GM23338 (cell line): ENCODE measurements at regions not wholly inside any gene's neighbourhood (a gene's known extent, or its start where the extent isn't known, plus 50 kb on each side); places are given as distances from the start of the nearest gene placed in this dataset.

Source experiments
- ATAC-seq: fragments of 200-7000 bp; cut with Tn5 transposase; 3 replicates; pipeline ENCODE4 v1.9.1; 2020
- DNase-seq: peaks from one replicate; pipeline ENCODE4 v3.0.0-alpha.2; 2015; ENCODE audit warnings: low spot score
- H2AFZ ChIP-seq: fragments of 200-600 bp; sonication (generic); 2 replicates; pipeline ENCODE4 v1.8.0; 2016; ENCODE audit warnings: antibody characterized with exemption, mild to moderate bottlenecking, moderate library complexity
- H3F3A ChIP-seq: fragments of 200-600 bp; sonication (generic); replicated peaks from 2 replicates; pipeline ENCODE4 v1.8.0; 2017; ENCODE audit warnings: antibody characterized with exemption, mixed run types, low read depth
- H3K27ac ChIP-seq: fragments of 200-600 bp; sonication (generic); 2 replicates; pipeline ENCODE4 v1.6.1; 2016; ENCODE audit warnings: low read depth
- H3K27me3 ChIP-seq: fragments of 200-600 bp; sonication (generic); 2 replicates; pipeline ENCODE4 v1.8.0; 2016; ENCODE audit warnings: mild to moderate bottlenecking, mixed run types, moderate library complexity; ENCODE audit not compliant: insufficient read depth
- H3K36me3 ChIP-seq: fragments of 200-600 bp; sonication (generic); 2 replicates; pipeline ENCODE4 v1.8.0; 2016; ENCODE audit warnings: mild to moderate bottlenecking; ENCODE audit not compliant: insufficient read depth
- H3K4me1 ChIP-seq: fragments of 200-600 bp; sonication (generic); 2 replicates; pipeline ENCODE4 v1.8.0; 2016; ENCODE audit warnings: mild to moderate bottlenecking, moderate library complexity; ENCODE audit not compliant: insufficient read depth
- H3K4me2 ChIP-seq: fragments of 200-600 bp; sonication (generic); 2 replicates; pipeline ENCODE4 v1.7.1; 2017; ENCODE audit warnings: mixed run types
- H3K4me3 ChIP-seq: fragments of 200-600 bp; sonication (generic); 2 replicates; pipeline ENCODE4 v1.6.1; 2016; ENCODE audit warnings: mixed run types
- H3K79me2 ChIP-seq: fragments of 200-600 bp; sonication (generic); replicated peaks from 2 replicates; pipeline ENCODE4 v1.8.0; 2017; ENCODE audit warnings: mild to moderate bottlenecking; ENCODE audit not compliant: insufficient read depth
- H3K9me2 ChIP-seq: fragments of 200-600 bp; sonication (generic); 2 replicates; pipeline ENCODE4 v1.8.0; 2017; ENCODE audit not compliant: insufficient read depth
- H4K20me1 ChIP-seq: fragments of 200-600 bp; sonication (generic); replicated peaks from 2 replicates; pipeline ENCODE4 v1.8.0; 2017; ENCODE audit warnings: mild to moderate bottlenecking; ENCODE audit not compliant: insufficient read depth
- H3K27ac Mint-ChIP-seq: 2 replicates; pipeline ENCODE4 v1.8.0; 2020; ENCODE audit warnings: inconsistent platforms, mild to moderate bottlenecking, moderate library complexity, mixed read lengths
- H3K27me3 Mint-ChIP-seq: 3 replicates; pipeline ENCODE4 v1.8.0; 2022; ENCODE audit warnings: low read depth, mild to moderate bottlenecking, moderate library complexity, mixed read lengths, inconsistent platforms; ENCODE audit not compliant: insufficient read depth, poor library complexity
- H3K36me3 Mint-ChIP-seq: 3 replicates; pipeline ENCODE4 v1.8.0; 2021; ENCODE audit warnings: low read depth, mild to moderate bottlenecking, inconsistent platforms, moderate library complexity, mixed read lengths
- H3K4me1 Mint-ChIP-seq: 3 replicates; pipeline ENCODE4 v1.8.0; 2020; ENCODE audit warnings: mild to moderate bottlenecking, inconsistent platforms, mixed read lengths
- H3K4me3 Mint-ChIP-seq: 3 replicates; pipeline ENCODE4 v1.8.0; 2021; ENCODE audit warnings: moderate library complexity, mild to moderate bottlenecking, inconsistent platforms, mixed read lengths
- H3K9me3 Mint-ChIP-seq: 3 replicates; pipeline ENCODE4 v1.8.0; 2020; ENCODE audit warnings: moderate library complexity, mild to moderate bottlenecking, inconsistent platforms, mixed read lengths
- CREB1 ChIP-seq: fragments of 250-450 bp; sonication (Bioruptor Pico); IDR thresholded peaks from 2 replicates; pipeline ENCODE4 v1.5.0; 2020; ENCODE audit warnings: low read depth, mild to moderate bottlenecking, moderate library complexity
- ETS1 ChIP-seq: IDR thresholded peaks from 2 replicates; pipeline ENCODE4 v1.6.1; 2016; ENCODE audit warnings: antibody characterized with exemption
- EZH2 ChIP-seq: fragments of 200-600 bp; sonication (generic); IDR thresholded peaks from one replicate; pipeline ENCODE4 v1.8.0; 2017; ENCODE audit warnings: antibody characterized with exemption, mild to moderate bottlenecking, low read depth; ENCODE audit not compliant: unreplicated experiment
- EZH2phosphoT487 ChIP-seq: fragments of 200-600 bp; sonication (generic); IDR thresholded peaks from one replicate; pipeline ENCODE4 v1.8.1; 2018; ENCODE audit warnings: antibody characterized with exemption; ENCODE audit not compliant: unreplicated experiment
- JUNB ChIP-seq: IDR thresholded peaks from one replicate; pipeline ENCODE4 v1.6.1; 2016; ENCODE audit warnings: antibody characterized with exemption; ENCODE audit not compliant: unreplicated experiment
- ZNF331 ChIP-seq: fragments of 250-450 bp; sonication (Bioruptor Pico); IDR thresholded peaks from 2 replicates; pipeline ENCODE4 v1.5.0; 2020; ENCODE audit warnings: low read depth, mild to moderate bottlenecking, moderate library complexity
- ZNF462 ChIP-seq: fragments of 250-450 bp; sonication (Bioruptor Pico); IDR thresholded peaks from 2 replicates; pipeline ENCODE4 v1.5.0; 2020; ENCODE audit warnings: mild to moderate bottlenecking, moderate library complexity

- Histone ChIP-seq H3K27me3 (no peaks in the 10 kb centered on the region), H3F3A (no peaks in the 10 kb centered on the region), H3K4me1 (peaks cover 11% of the 10 kb centered on the region; the same call in 1 of the 2 replicates), H3K9me2 (no peaks in the 10 kb centered on the region), H3K4me2 (no peak overlapping the region), H3K36me3 (peaks cover 4% of the 10 kb centered on the region; the same call in 1 of the 2 replicates), H3K79me2 (no peaks in the 10 kb centered on the region), H4K20me1 (no peaks in the 10 kb centered on the region), H3K27ac (no peak overlapping the region), H3K4me3 (no peak overlapping the region), H2AFZ (peak overlapping the region; percentile 61; the same call in 1 of the 2 replicates)
- no peak for DNase-seq
- Mint-ChIP-seq H3K4me1 (peaks cover 5% of the 10 kb centered on the region; the same call in 2 of the 3 replicates), H3K27ac (peak overlapping the region; percentile 19; the same call in 1 of the 2 replicates), H3K4me3 (no peak overlapping the region), H3K9me3 (peaks cover 22% of the 10 kb centered on the region), H3K27me3 (no peaks in the 10 kb centered on the region), H3K36me3 (peaks cover 21% of the 10 kb centered on the region)
- no peak for ATAC-seq
- TF ChIP-seq EZH2phosphoT487 (no peak), ZNF331 (CRISPR knock-in tag) (no peak), JUNB (no peak), ETS1 (no peak), CREB1 (CRISPR knock-in tag) (no peak), ZNF462 (CRISPR knock-in tag) (no peak), EZH2 (no peak)
Measured at GRCh38 chr4:178165251-178165950, 723.2 kb upstream of the AGA start.
